ENCODE measurements at regions not wholly inside any gene's neighbourhood (a gene's known extent, or its start where the extent isn't known, plus 50 kb on each side); places are given as distances from the start of the nearest gene placed in this dataset.

GRCh38 chr4:79199743-79200142 lies 126.1 kb downstream of the NAA11 start:
- TF ChIP-seq CTCF (conservative IDR thresholded peaks at IDR 0.05; ENCODE audit: low read depth, low read length): no peak
- no peak for TF ChIP-seq EZH2 (IDR thresholded peaks at IDR 0.05; ENCODE audit: low read length, unreplicated experiment)
- TF ChIP-seq EZH2phosphoT487 (IDR thresholded peaks at IDR 0.05; ENCODE audit: borderline replicate concordance, low read length): no peak

All from PC-3 (cell line).